Activated CD4-positive, alpha-beta T cell treated with anti-CD3 and anti-CD28 coated beads, Interleukin-2, Interleukin-6, amounts not matched to agents 100 ng/mL and 50 ng/mL, durations not matched to agents 16 hours and 8 hours (primary cell): ENCODE measurements at regions not wholly inside any gene's neighbourhood (a gene's known extent, or its start where the extent isn't known, plus 50 kb on each side); places are given as distances from the start of the nearest gene placed in this dataset.

Experiments
- DNase-seq: peaks from one replicate; pipeline ENCODE4 v3.0.0-alpha.2; 2020

DNA sequence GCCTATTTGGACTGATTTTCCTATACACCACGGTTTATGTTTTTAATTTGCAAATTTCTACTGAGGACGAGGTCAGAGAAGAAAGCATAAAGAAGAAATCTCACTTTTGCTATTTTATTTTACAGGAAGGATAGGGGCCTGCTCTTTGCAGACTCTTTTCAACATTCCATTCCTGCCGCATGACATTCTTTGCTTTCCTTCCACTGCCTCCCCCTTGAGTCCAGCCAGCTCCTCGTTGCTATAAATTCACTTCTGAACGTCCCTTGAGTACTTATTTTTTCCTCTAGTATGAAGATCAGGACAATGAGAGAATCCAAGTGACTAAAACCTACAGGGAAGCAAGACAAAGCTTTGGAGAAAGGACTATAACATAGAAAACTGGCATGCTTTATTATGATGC lies 53.4 kb upstream of the PTGFR start:
- DNase-seq = no peak

DNA sequence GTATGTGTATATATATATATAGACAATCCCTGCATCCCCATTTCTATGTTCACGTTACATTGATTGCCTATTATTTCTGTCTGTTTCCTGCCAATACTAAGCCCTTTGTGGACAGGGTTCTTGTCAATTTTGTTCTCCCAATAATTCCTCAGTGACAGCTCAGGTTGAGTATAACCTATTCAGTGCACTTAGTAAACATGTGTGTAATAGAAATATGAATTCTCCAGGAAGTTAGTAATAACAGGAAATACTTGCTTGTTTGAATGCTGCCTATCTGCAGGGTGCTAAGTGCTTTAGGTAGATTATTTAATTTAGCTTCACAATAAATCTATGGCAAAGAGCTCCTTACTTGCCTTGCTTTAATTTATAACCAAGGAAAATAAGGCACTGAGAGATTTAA lies 52.8 kb upstream of the PTGFR start:
- DNase-seq = no peak

DNA sequence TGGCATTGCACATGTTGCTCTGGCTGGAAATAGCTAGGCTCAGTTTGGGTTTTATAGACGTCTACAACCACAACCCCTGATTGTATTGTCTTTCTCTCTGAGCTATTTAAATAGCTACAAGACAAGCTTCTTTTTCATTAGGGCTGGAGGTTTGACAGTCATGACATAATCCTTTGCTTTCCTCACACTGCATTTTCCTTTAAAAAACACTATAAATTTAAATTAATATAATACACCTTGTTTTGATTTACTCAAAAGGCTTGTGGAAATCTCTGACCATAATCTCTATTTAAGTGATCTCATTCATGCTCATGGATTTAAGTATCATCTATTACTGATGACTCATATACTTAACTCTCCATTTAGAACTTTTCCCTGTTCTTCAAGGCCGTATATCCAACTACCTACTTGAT lies 50.4 kb upstream of the PTGFR start:
- no peak for DNase-seq
